ENCODE measurements at regions not wholly inside any gene's neighbourhood (a gene's known extent, or its start where the extent isn't known, plus 50 kb on each side); places are given as distances from the start of the nearest gene placed in this dataset.

DNA sequence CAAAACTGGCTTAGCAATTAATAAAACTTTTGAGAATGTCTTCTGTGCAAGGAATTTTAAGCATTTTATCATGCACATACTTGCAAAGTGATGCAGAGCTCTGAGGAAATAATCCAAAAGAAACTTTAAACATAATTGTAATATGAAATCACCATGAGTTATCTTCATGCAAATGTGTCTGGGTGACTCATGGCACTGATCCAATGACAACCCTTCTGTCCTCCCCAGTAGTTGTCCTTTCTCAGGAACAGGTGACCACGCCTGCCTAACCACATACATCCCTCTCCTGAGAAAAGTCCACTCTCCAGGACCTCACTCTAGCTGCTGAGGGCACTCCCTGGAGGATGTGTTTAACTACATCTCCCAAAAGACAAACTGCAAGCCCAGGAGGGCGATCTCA, 530.6 kb upstream of the IL12A start:
- no peak for TF ChIP-seq POLR2A (IDR thresholded peaks at IDR 0.05; ENCODE audit: borderline replicate concordance, extremely low read depth, insufficient read depth, insufficient read length)
- no peak for TF ChIP-seq ELF1 (IDR thresholded peaks at IDR 0.05; ENCODE audit: borderline replicate concordance, low read depth)
- no peak for TF ChIP-seq EZH2 (IDR thresholded peaks at IDR 0.05)
- no peak for TF ChIP-seq ZNF274 (IDR thresholded peaks at IDR 0.05; ENCODE audit: low read depth, low read length)
- TF ChIP-seq SIN3A (IDR thresholded peaks at IDR 0.05; ENCODE audit: low read depth): no peak
- TF ChIP-seq, protein P1, sequence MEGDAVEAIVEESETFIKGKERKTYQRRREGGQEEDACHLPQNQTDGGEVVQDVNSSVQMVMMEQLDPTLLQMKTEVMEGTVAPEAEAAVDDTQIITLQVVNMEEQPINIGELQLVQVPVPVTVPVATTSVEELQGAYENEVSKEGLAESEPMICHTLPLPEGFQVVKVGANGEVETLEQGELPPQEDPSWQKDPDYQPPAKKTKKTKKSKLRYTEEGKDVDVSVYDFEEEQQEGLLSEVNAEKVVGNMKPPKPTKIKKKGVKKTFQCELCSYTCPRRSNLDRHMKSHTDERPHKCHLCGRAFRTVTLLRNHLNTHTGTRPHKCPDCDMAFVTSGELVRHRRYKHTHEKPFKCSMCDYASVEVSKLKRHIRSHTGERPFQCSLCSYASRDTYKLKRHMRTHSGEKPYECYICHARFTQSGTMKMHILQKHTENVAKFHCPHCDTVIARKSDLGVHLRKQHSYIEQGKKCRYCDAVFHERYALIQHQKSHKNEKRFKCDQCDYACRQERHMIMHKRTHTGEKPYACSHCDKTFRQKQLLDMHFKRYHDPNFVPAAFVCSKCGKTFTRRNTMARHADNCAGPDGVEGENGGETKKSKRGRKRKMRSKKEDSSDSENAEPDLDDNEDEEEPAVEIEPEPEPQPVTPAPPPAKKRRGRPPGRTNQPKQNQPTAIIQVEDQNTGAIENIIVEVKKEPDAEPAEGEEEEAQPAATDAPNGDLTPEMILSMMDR (IDR thresholded peaks at IDR 0.05 in 2 of 3, conservative IDR thresholded peaks at IDR 0.05 in 1 of 3; ENCODE audit: borderline replicate concordance in 1 of 3, insufficient read depth in 1 of 3, low read depth in 2 of 3, low read length in 2 of 3): no peak
- TF ChIP-seq, protein P2, sequence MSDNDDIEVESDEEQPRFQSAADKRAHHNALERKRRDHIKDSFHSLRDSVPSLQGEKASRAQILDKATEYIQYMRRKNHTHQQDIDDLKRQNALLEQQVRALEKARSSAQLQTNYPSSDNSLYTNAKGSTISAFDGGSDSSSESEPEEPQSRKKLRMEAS (IDR thresholded peaks at IDR 0.05): no peak
- TF ChIP-seq FOSL1 (IDR thresholded peaks at IDR 0.05; ENCODE audit: low read depth): no peak
- TF ChIP-seq RAD21 (IDR thresholded peaks at IDR 0.05; ENCODE audit: low read depth): no peak
- TF ChIP-seq ZFX (IDR thresholded peaks at IDR 0.05): no peak
- no peak for TF ChIP-seq POLR2AphosphoS5 (IDR thresholded peaks at IDR 0.05; ENCODE audit: low read depth, low read length)
- no peak for TF ChIP-seq CBX3 (IDR thresholded peaks at IDR 0.05; ENCODE audit: low read depth)
- TF ChIP-seq, protein P3, sequence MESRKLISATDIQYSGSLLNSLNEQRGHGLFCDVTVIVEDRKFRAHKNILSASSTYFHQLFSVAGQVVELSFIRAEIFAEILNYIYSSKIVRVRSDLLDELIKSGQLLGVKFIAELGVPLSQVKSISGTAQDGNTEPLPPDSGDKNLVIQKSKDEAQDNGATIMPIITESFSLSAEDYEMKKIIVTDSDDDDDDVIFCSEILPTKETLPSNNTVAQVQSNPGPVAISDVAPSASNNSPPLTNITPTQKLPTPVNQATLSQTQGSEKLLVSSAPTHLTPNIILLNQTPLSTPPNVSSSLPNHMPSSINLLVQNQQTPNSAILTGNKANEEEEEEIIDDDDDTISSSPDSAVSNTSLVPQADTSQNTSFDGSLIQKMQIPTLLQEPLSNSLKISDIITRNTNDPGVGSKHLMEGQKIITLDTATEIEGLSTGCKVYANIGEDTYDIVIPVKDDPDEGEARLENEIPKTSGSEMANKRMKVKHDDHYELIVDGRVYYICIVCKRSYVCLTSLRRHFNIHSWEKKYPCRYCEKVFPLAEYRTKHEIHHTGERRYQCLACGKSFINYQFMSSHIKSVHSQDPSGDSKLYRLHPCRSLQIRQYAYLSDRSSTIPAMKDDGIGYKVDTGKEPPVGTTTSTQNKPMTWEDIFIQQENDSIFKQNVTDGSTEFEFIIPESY (IDR thresholded peaks at IDR 0.05; ENCODE audit: extremely low read depth, insufficient replicate concordance, low read length): no peak

Measured in HCT116 (cell line).